A549 (cell line): ENCODE measurements at regions not wholly inside any gene's neighbourhood (a gene's known extent, or its start where the extent isn't known, plus 50 kb on each side); places are given as distances from the start of the nearest gene placed in this dataset.

Experiments used
- EP300 ChIP-seq, 2 experiments: fragments of >200 bp; sonication (Bioruptor Twin); formaldehyde crosslinking; IDR thresholded peaks; 2 replicates in 1 of 2; 3 replicates in 1 of 2; pipeline ENCODE4 v1.6.1; 2016 to 2017
- RCOR1 ChIP-seq: fragments of 150-350 bp; IDR thresholded peaks from 2 replicates; pipeline ENCODE4 v1.6.1; 2014; ENCODE audit warnings: antibody characterized with exemption, low read length, low read depth

DNA sequence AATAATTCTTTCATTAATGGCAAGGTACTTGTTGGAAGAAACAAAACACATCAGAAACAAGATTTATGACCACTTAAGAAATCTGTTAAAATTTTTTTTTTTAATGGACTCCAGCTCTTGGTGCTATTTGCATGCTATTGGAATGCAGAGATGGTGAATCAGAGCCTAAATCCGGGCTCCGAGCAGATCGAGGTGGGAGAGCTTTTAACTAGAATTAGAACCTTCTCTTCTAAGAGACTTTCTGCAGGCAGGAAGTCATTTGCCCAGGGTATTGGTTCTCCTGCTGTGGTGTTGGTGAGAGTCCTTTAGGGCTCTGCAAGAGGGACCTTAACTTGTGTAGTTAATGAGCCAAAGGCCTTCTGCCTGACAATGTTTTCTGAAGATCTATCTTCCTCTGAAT is 419.4 kb downstream of the SNAPC1 start:
- no peak for TF ChIP-seq RCOR1
- no peak for TF ChIP-seq EP300 (IDR thresholded peaks at IDR 0.05)
